GM21723 (cell line): ENCODE measurements at regions not wholly inside any gene's neighbourhood (a gene's known extent, or its start where the extent isn't known, plus 50 kb on each side); places are given as distances from the start of the nearest gene placed in this dataset.

Source experiments
- ATAC-seq: cut with Tn5 transposase; IDR thresholded peaks from one replicate; pipeline ENCODE4 v1.9.1; 2021; ENCODE audit warnings: mild to moderate bottlenecking, moderate library complexity; ENCODE audit not compliant: unreplicated experiment

- ATAC-seq, result no peak
Observed at GRCh38 chr6:50102676-50103075, 52.9 kb upstream of the DEFB112 start.

GRCh38 chr6:50110587-50110986, 60.9 kb upstream of the DEFB112 start:
- ATAC-seq, result no peak

GRCh38 chr6:50112981-50113857, 63.5 kb upstream of the DEFB112 start:
- no peak for ATAC-seq

GRCh38 chr6:50116390-50116789, 66.7 kb upstream of the DEFB112 start:
- no peak for ATAC-seq

- no peak for ATAC-seq
Observed at GRCh38 chr6:50116797-50117542, 67.2 kb upstream of the DEFB112 start.

GRCh38 chr6:50120300-50120699, 70.6 kb upstream of the DEFB112 start:
- no peak for ATAC-seq

- no peak for ATAC-seq
Observed at GRCh38 chr6:50123688-50124087, 74.0 kb upstream of the DEFB112 start.

GRCh38 chr6:50124572-50124971, 74.8 kb upstream of the DEFB112 start:
- no peak for ATAC-seq

GRCh38 chr6:50128420-50129005, 78.8 kb upstream of the DEFB112 start:
- no peak for ATAC-seq

- no peak for ATAC-seq
Observed at GRCh38 chr6:50135968-50136367, 86.2 kb upstream of the DEFB112 start.

GRCh38 chr6:50141100-50141499, 91.4 kb upstream of the DEFB112 start:
- ATAC-seq, result no peak

GRCh38 chr6:50143011-50143719, 93.4 kb upstream of the DEFB112 start:
- no peak for ATAC-seq

- no peak for ATAC-seq
Observed at GRCh38 chr6:50145125-50145524, 95.4 kb upstream of the DEFB112 start.

GRCh38 chr6:50147371-50147770, 97.6 kb upstream of the DEFB112 start:
- ATAC-seq, result no peak

GRCh38 chr6:50180646-50181045, 130.9 kb upstream of the DEFB112 start:
- no peak for ATAC-seq

- ATAC-seq, result no peak
Observed at GRCh38 chr6:50185006-50185405, 135.3 kb upstream of the DEFB112 start.

- ATAC-seq, result no peak
Observed at GRCh38 chr6:50187351-50187921, 137.7 kb upstream of the DEFB112 start.

GRCh38 chr6:50198245-50198644, 148.5 kb upstream of the DEFB112 start:
- no peak for ATAC-seq

- ATAC-seq, result no peak
Observed at GRCh38 chr6:50202766-50203165, 153.0 kb upstream of the DEFB112 start.

- no peak for ATAC-seq
Observed at GRCh38 chr6:50211582-50211981, 161.9 kb upstream of the DEFB112 start.

- no peak for ATAC-seq
Observed at GRCh38 chr6:50213146-50213545, 163.4 kb upstream of the DEFB112 start.
